Stimulated activated memory B cell treated with anti-CD40 and anti-IgM and Interleukin-4, amounts not matched to agents 10 μg/mL and 1 μg/mL and 100 μg/mL, for 72 hours (primary cell): ENCODE measurements at regions not wholly inside any gene's neighbourhood (a gene's known extent, or its start where the extent isn't known, plus 50 kb on each side); places are given as distances from the start of the nearest gene placed in this dataset.

Experiments
- ATAC-seq: fragments of 150-1000 bp; cut with Tn5 transposase; 2 replicates; pipeline ENCODE4 v1.10.0; 2021
- H3K27ac Mint-ChIP-seq: one replicate; pipeline ENCODE4 v1.8.0; 2022; ENCODE audit warnings: mild to moderate bottlenecking, mixed read lengths
- H3K27me3 Mint-ChIP-seq: one replicate; pipeline ENCODE4 v1.8.0; 2022; ENCODE audit warnings: mixed read lengths
- H3K36me3 Mint-ChIP-seq: one replicate; pipeline ENCODE4 v1.8.0; 2022; ENCODE audit warnings: mixed read lengths
- H3K4me1 Mint-ChIP-seq: one replicate; pipeline ENCODE4 v1.8.0; 2022; ENCODE audit warnings: mixed read lengths
- H3K4me3 Mint-ChIP-seq: one replicate; pipeline ENCODE4 v1.8.0; 2022; ENCODE audit warnings: mild to moderate bottlenecking, moderate library complexity, mixed read lengths
- H3K9me3 Mint-ChIP-seq: one replicate; pipeline ENCODE4 v1.8.0; 2022; ENCODE audit warnings: mixed read lengths

DNA sequence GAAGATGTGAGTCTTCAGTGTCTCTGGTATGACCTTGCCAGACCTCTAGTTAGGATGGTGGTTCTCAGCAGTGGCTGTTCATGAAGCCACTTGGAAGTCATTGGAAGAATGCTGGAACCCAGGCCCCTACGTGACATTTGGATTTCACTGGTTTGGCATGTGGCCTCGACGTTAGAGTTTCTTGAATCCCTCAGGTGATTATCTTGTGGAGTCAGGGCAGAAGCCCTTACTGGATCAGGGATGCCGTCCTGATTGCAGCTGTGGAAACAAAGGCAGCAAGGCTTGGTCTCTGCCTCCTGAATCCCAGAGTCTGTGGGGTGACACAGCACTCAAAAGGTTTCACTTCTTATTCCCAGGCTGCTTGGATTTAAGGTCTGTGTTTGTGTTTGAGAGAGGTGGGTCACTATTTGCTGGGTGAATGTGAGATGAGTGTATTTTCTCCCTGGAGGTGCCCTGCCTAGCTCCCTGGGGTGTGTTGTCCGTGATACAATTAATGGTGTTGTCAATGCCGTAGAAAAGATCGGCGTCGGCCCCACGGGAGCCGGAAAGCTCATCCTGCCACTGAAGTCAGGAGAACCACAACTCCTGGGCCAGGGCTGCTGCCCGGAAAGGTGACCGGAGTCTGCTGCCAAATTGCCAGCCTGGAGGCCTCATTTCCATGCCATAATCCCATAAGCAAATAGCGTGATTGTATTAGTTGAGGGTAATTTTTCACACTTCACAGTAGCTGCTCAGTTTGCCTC lies 939.0 kb downstream of the BRD1 start:
- ATAC-seq, result no peak
- H3K27me3 Mint-ChIP-seq, result peaks cover 9% of the 10 kb centered on the region
- no peaks in the 10 kb centered on the region for H3K9me3 Mint-ChIP-seq

DNA sequence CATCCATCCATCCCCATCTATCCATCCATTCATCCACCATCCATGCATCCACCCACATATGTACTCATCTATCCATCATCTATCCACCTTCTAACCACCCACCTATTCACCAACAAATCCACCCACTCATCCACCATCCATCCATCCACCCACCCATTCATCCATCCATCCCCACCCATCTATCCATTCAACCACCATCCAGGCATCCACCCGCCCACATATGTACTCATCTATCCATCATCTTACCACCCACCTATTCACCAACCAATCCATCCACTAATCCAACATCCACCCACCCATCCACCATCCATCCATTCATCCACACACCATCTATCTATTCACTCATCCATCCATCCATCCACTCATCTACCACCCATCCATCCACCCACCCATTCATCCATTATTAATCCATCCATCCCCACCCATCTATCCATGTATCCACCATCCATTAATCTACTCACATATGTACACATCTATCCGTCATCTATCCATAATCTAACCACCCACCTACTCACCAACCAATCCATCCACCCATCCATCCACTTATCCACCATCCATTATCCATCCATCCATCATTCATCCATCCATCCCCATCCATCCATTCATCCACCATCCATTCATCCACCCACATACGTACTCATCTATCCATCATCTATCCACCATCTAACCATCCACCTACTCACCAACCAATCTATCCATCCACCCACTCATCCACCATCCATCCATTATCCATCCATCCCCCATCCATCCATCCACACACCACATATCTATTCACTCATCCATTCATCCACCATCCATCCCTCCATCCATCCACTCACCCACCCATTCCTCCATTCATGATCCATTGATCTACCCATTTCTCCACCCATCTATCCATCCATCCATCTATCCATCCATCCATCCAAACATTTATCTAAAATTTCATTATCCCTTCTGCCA lies 940.0 kb downstream of the BRD1 start:
- Mint-ChIP-seq H3K4me3 (no peak overlapping the region), H3K4me1 (no peaks in the 10 kb centered on the region), H3K27me3 (peaks cover under 1% of the 10 kb centered on the region), H3K27ac (no peak overlapping the region), H3K9me3 (no peaks in the 10 kb centered on the region), H3K36me3 (no peaks in the 10 kb centered on the region)
- no peak for ATAC-seq

More for the DNA sequence above, 939.0 kb downstream of the BRD1 start:
- no peaks in the 10 kb centered on the region for H3K4me1 Mint-ChIP-seq
- no peak overlapping the region for H3K27ac Mint-ChIP-seq
- H3K4me3 Mint-ChIP-seq, result no peak overlapping the region
- H3K36me3 Mint-ChIP-seq, result no peaks in the 10 kb centered on the region

GRCh38 chr22:48886604-48887393 lies 940.9 kb downstream of the BRD1 start:
- H3K4me3 Mint-ChIP-seq, result no peak overlapping the region
- H3K27me3 Mint-ChIP-seq, result no peaks in the 10 kb centered on the region
- ATAC-seq, result no peak
- no peak overlapping the region for H3K27ac Mint-ChIP-seq
- H3K36me3 Mint-ChIP-seq, result no peaks in the 10 kb centered on the region
- H3K9me3 Mint-ChIP-seq, result no peaks in the 10 kb centered on the region
- no peaks in the 10 kb centered on the region for H3K4me1 Mint-ChIP-seq

DNA sequence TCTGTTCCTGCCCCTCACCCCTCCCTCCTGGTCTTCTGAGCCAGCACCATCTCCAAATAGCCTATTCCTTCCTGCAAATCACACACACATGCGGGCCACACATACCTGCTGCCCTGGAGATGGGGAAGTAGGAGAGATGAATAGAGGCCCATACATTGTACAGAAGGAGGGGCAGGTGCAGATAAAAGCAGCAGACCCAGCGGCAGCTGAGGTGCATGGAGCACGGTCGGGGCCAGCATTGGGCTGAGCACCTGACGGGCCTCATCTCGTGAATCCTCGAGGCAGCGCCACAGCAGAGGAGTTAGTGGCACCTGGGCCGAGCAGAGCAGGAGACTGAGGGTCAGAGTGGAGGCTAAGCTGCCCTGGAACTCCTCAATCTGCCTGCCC lies 941.8 kb downstream of the BRD1 start:
- Mint-ChIP-seq H3K4me3 (no peak overlapping the region), H3K4me1 (no peaks in the 10 kb centered on the region), H3K9me3 (no peaks in the 10 kb centered on the region), H3K27ac (no peak overlapping the region), H3K36me3 (no peaks in the 10 kb centered on the region), H3K27me3 (no peaks in the 10 kb centered on the region)
- no peak for ATAC-seq

DNA sequence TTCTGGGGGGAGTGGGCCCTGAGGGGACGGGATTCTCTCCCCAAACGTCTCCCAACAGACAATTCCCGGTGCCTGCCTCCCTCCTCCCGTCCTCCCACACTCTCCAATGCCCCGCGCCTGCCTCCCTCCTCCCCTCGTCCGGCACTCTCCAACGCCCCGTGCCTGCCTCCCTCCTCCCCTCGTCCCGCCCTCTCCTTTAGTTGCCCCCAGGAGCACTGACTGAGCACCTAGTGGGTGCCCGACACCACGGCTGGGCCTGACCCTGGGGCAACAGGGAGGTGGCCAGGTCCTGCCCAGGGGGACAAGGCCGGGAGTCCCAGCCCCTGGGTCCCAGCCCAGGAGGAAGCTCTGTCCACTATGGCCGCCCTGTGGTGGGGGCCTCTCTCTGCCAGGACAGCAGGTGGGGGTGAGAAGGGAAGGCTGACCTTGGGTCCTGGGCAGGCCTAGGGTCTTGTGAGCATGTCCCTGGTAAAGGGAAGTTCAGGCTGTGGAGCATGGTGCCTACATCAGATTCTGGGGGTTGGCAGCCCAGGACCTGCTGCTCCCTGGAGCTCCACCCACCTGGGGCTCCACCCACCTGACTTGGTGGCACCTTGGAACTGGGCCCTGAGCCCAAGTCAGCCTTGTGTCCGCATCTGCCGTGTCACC lies 942.3 kb downstream of the BRD1 start:
- Mint-ChIP-seq H3K27ac (no peak overlapping the region), H3K36me3 (no peaks in the 10 kb centered on the region), H3K4me3 (no peak overlapping the region), H3K9me3 (no peaks in the 10 kb centered on the region), H3K27me3 (no peaks in the 10 kb centered on the region), H3K4me1 (no peaks in the 10 kb centered on the region)
- ATAC-seq, result peak; percentile 21

DNA sequence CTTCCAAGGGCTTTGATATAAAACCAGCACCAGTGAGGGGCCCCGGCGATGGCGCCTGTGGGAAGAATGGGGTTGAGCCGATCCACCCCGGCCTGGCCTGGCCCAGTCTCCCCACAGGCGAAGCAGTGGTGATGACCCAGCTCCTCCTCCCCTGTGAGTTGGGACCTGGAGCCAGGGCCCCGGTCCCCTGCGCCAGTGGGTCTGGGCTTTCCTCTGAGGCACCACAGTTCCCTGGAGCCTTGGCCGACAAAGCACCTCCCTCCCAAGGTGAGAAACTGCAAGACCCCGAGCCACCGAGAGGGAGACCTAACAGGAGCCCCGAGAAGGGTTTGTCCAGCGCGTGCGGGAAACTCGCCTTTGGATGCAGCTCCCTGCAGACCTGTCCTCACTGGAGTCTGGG lies 942.9 kb downstream of the BRD1 start:
- Mint-ChIP-seq H3K36me3 (no peaks in the 10 kb centered on the region), H3K4me1 (no peaks in the 10 kb centered on the region), H3K27me3 (no peaks in the 10 kb centered on the region), H3K9me3 (no peaks in the 10 kb centered on the region), H3K4me3 (no peak overlapping the region), H3K27ac (no peak overlapping the region)
- ATAC-seq, result no peak

- ATAC-seq, result no peak
- no peaks in the 10 kb centered on the region for H3K4me1 Mint-ChIP-seq
- no peak overlapping the region for H3K27ac Mint-ChIP-seq
- H3K36me3 Mint-ChIP-seq, result no peaks in the 10 kb centered on the region
- no peaks in the 10 kb centered on the region for H3K9me3 Mint-ChIP-seq
- no peak overlapping the region for H3K4me3 Mint-ChIP-seq
- H3K27me3 Mint-ChIP-seq, result no peaks in the 10 kb centered on the region
Measured at GRCh38 chr22:48884324-48884723, 943.3 kb downstream of the BRD1 start.

DNA sequence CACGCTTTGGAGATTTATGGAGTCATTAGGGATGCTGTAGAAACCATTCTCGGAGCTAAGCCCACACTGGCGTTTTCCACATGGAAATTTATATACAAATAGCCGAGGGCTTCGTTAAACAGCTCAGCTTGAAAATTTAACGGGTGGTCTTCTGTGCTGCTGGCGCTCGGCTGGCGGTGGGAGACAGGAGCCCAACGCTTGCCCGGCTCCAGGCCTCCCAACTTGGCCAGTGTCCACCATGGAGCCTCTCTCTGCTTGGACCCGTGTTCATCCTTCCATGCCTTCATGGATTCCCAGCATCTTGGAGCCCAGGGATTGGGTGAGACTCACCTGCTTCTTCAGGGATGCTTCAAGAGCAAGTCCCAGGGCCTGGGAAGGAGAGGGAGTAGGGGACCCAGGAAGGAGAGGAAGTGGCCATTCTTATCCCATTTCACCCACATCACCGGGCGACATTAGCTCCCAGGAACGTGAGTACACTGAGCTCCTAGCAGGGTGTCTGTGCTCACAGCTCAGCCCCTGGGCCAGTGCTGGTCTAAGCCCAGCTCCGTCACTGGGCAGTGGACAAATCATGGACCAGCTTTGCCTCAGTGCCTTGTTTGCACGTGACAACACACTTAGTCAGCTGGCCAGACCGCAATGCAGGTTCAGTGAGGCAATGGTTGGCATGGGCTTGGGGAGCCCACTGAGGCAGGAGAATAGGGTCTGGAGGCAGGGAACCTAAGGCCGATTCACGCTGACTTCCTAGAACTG lies 944.3 kb downstream of the BRD1 start:
- Mint-ChIP-seq H3K36me3 (no peaks in the 10 kb centered on the region), H3K9me3 (no peaks in the 10 kb centered on the region), H3K4me3 (no peak overlapping the region), H3K27me3 (no peaks in the 10 kb centered on the region), H3K4me1 (no peaks in the 10 kb centered on the region), H3K27ac (no peak overlapping the region)
- no peak for ATAC-seq

- Mint-ChIP-seq H3K36me3 (no peaks in the 10 kb centered on the region), H3K27ac (no peak overlapping the region), H3K4me3 (no peak overlapping the region), H3K4me1 (no peaks in the 10 kb centered on the region), H3K27me3 (no peaks in the 10 kb centered on the region), H3K9me3 (no peaks in the 10 kb centered on the region)
- ATAC-seq, result no peak
Measured at GRCh38 chr22:48882636-48883200, 945.0 kb downstream of the BRD1 start.

- H3K36me3 Mint-ChIP-seq, result no peaks in the 10 kb centered on the region
- H3K4me3 Mint-ChIP-seq, result no peak overlapping the region
- no peaks in the 10 kb centered on the region for H3K4me1 Mint-ChIP-seq
- H3K9me3 Mint-ChIP-seq, result peaks cover 2% of the 10 kb centered on the region
- H3K27me3 Mint-ChIP-seq, result no peaks in the 10 kb centered on the region
- no peak for ATAC-seq
- H3K27ac Mint-ChIP-seq, result no peak overlapping the region
Measured at GRCh38 chr22:48881326-48881980, 946.2 kb downstream of the BRD1 start.

- no peaks in the 10 kb centered on the region for H3K36me3 Mint-ChIP-seq
Measured at GRCh38 chr22:48880749-48881148, 946.9 kb downstream of the BRD1 start.

DNA sequence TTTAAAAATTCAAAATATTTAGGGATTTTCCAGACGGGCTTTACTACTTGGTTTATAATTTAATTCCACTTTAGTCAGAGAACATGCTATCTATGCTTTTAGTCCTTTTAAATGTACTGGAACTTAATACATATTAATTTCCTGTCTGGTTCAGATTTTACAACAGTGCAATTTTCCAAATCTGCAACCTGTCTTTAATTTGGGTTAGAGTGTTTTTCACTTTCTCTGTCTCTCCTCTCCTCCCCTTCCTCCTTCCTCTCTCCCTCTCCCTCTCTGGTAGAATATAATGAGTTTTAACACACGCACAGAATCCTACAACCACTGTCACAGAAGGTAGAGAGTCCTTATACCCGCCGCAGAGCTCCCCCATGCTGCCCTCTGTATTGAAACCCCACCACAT lies 950.7 kb downstream of the BRD1 start:
- no peak for ATAC-seq
- Mint-ChIP-seq H3K36me3 (no peaks in the 10 kb centered on the region), H3K4me1 (no peaks in the 10 kb centered on the region), H3K9me3 (peaks cover 10% of the 10 kb centered on the region), H3K4me3 (no peak overlapping the region), H3K27ac (no peak overlapping the region), H3K27me3 (no peaks in the 10 kb centered on the region)

More at GRCh38 chr22:48880749-48881148, 946.9 kb downstream of the BRD1 start:
- H3K27me3 Mint-ChIP-seq, result no peaks in the 10 kb centered on the region
- H3K4me1 Mint-ChIP-seq, result no peaks in the 10 kb centered on the region
- H3K4me3 Mint-ChIP-seq, result no peak overlapping the region
- peaks cover 6% of the 10 kb centered on the region for H3K9me3 Mint-ChIP-seq
- no peak overlapping the region for H3K27ac Mint-ChIP-seq
- ATAC-seq, result no peak

GRCh38 chr22:48874956-48875355 lies 952.7 kb downstream of the BRD1 start:
- Mint-ChIP-seq H3K4me3 (no peak overlapping the region), H3K36me3 (peaks cover 5% of the 10 kb centered on the region), H3K27ac (no peak overlapping the region), H3K9me3 (peaks cover 15% of the 10 kb centered on the region), H3K4me1 (no peaks in the 10 kb centered on the region), H3K27me3 (no peaks in the 10 kb centered on the region)
- no peak for ATAC-seq

- H3K4me1 Mint-ChIP-seq, result no peaks in the 10 kb centered on the region
- ATAC-seq, result no peak
- no peak overlapping the region for H3K27ac Mint-ChIP-seq
Measured at GRCh38 chr22:48873191-48873520, 954.5 kb downstream of the BRD1 start.

More at GRCh38 chr22:48873191-48873520, 954.5 kb downstream of the BRD1 start:
- peaks cover 5% of the 10 kb centered on the region for H3K36me3 Mint-ChIP-seq
- H3K4me3 Mint-ChIP-seq, result no peak overlapping the region
- H3K9me3 Mint-ChIP-seq, result peaks cover 19% of the 10 kb centered on the region
- H3K27me3 Mint-ChIP-seq, result no peaks in the 10 kb centered on the region
